Activated naive CD4-positive, alpha-beta T cell treated with anti-CD3 and anti-CD28 coated beads for 36 hours (primary cell): ENCODE measurements at regions not wholly inside any gene's neighbourhood (a gene's known extent, or its start where the extent isn't known, plus 50 kb on each side); places are given as distances from the start of the nearest gene placed in this dataset.

ENCODE experiments used
- CTCF ChIA-PET: fragments of 350-600 bp; sonication (Branson Sonifier 250); formaldehyde crosslinking; loops from one replicate; lab custom pipeline; 2021; ENCODE audit warnings: antibody characterized with exemption; lab: Charles Lee
- DNase-seq: peaks from one replicate; pipeline ENCODE4 v3.0.0-alpha.2; 2020
- H3K27ac Mint-ChIP-seq: one replicate; pipeline ENCODE4 v1.8.0; 2021; ENCODE audit warnings: mild to moderate bottlenecking, mixed read lengths
- H3K27me3 Mint-ChIP-seq: one replicate; pipeline ENCODE4 v1.8.0; 2021; ENCODE audit warnings: low read depth, mixed read lengths
- H3K36me3 Mint-ChIP-seq: one replicate; pipeline ENCODE4 v1.8.0; 2021; ENCODE audit warnings: low read depth, mixed read lengths
- H3K4me1 Mint-ChIP-seq: one replicate; pipeline ENCODE4 v1.8.0; 2021; ENCODE audit warnings: low read depth, mixed read lengths
- H3K4me3 Mint-ChIP-seq: one replicate; pipeline ENCODE4 v1.8.0; 2021; ENCODE audit warnings: mild to moderate bottlenecking, moderate library complexity, mixed read lengths
- H3K9me3 Mint-ChIP-seq: one replicate; pipeline ENCODE4 v1.8.0; 2021; ENCODE audit warnings: mixed read lengths
- intact Hi-C: fragments of 100-400 bp; cut with micrococcal nuclease; formaldehyde crosslinking; loops from one replicate; pipeline ENCODE4 v1.15.1; 2023

- Mint-ChIP-seq H3K27ac (no peak overlapping the region), H3K36me3 (no peaks in the 10 kb centered on the region), H3K27me3 (peaks cover 3% of the 10 kb centered on the region), H3K4me1 (no peaks in the 10 kb centered on the region), H3K4me3 (no peak overlapping the region), H3K9me3 (peaks cover 5% of the 10 kb centered on the region)
- CTCF ChIA-PET, result no interaction called here
- no peak for DNase-seq
- intact Hi-C loops, result no loop called here
Measured at GRCh38 chr2:153221506-153221905, 257.1 kb downstream of the RPRM start.

- no peak overlapping the region for H3K27ac Mint-ChIP-seq
- CTCF ChIA-PET, result no interaction called here
- intact Hi-C loops, result no loop called here
- no peaks in the 10 kb centered on the region for H3K36me3 Mint-ChIP-seq
- DNase-seq, result no peak
- H3K27me3 Mint-ChIP-seq, result peaks cover 3% of the 10 kb centered on the region
- H3K4me1 Mint-ChIP-seq, result no peaks in the 10 kb centered on the region
- H3K9me3 Mint-ChIP-seq, result peaks cover 5% of the 10 kb centered on the region
- H3K4me3 Mint-ChIP-seq, result no peak overlapping the region
Measured at GRCh38 chr2:153221087-153221486, 257.5 kb downstream of the RPRM start.

- Mint-ChIP-seq H3K4me1 (no peaks in the 10 kb centered on the region), H3K27ac (no peak overlapping the region), H3K27me3 (peaks cover 3% of the 10 kb centered on the region), H3K36me3 (no peaks in the 10 kb centered on the region), H3K9me3 (no peaks in the 10 kb centered on the region), H3K4me3 (no peak overlapping the region)
- no peak for DNase-seq
- intact Hi-C loops, result no loop called here
- CTCF ChIA-PET, result no interaction called here
Measured at GRCh38 chr2:153218851-153219250, 259.7 kb downstream of the RPRM start.

- no peak overlapping the region for H3K27ac Mint-ChIP-seq
Measured at GRCh38 chr2:153214337-153214736, 264.2 kb downstream of the RPRM start.

GRCh38 chr2:153213022-153213421 lies 265.5 kb downstream of the RPRM start:
- Mint-ChIP-seq H3K27ac (no peak overlapping the region), H3K4me1 (no peaks in the 10 kb centered on the region), H3K4me3 (no peak overlapping the region), H3K27me3 (no peaks in the 10 kb centered on the region), H3K36me3 (no peaks in the 10 kb centered on the region), H3K9me3 (no peaks in the 10 kb centered on the region)
- no peak for DNase-seq
- CTCF ChIA-PET, result no interaction called here
- intact Hi-C loops, result no loop called here

More at GRCh38 chr2:153214337-153214736, 264.2 kb downstream of the RPRM start:
- CTCF ChIA-PET, result no interaction called here
- no peak for DNase-seq
- no peaks in the 10 kb centered on the region for H3K36me3 Mint-ChIP-seq
- no peaks in the 10 kb centered on the region for H3K9me3 Mint-ChIP-seq
- no peaks in the 10 kb centered on the region for H3K27me3 Mint-ChIP-seq
- H3K4me3 Mint-ChIP-seq, result no peak overlapping the region
- H3K4me1 Mint-ChIP-seq, result no peaks in the 10 kb centered on the region
- intact Hi-C loops, result no loop called here

GRCh38 chr2:153197402-153198386 lies 280.9 kb downstream of the RPRM start:
- CTCF ChIA-PET, result no interaction called here
- H3K36me3 Mint-ChIP-seq, result no peaks in the 10 kb centered on the region
- no peak for DNase-seq
- no peaks in the 10 kb centered on the region for H3K27me3 Mint-ChIP-seq
- no peak overlapping the region for H3K27ac Mint-ChIP-seq
- no peak overlapping the region for H3K4me3 Mint-ChIP-seq
- intact Hi-C loops, result no loop called here
- no peaks in the 10 kb centered on the region for H3K4me1 Mint-ChIP-seq
- H3K9me3 Mint-ChIP-seq, result peaks cover 10% of the 10 kb centered on the region

- Mint-ChIP-seq H3K4me3 (no peak overlapping the region), H3K9me3 (peaks cover 10% of the 10 kb centered on the region), H3K4me1 (no peaks in the 10 kb centered on the region), H3K27me3 (no peaks in the 10 kb centered on the region), H3K36me3 (no peaks in the 10 kb centered on the region), H3K27ac (no peak overlapping the region)
- DNase-seq, result no peak
- intact Hi-C loops, result no loop called here
- CTCF ChIA-PET, result no interaction called here
Measured at GRCh38 chr2:153196378-153197058, 282.0 kb downstream of the RPRM start.

GRCh38 chr2:153195342-153195741 lies 283.2 kb downstream of the RPRM start:
- DNase-seq, result no peak
- Mint-ChIP-seq H3K4me1 (no peaks in the 10 kb centered on the region), H3K4me3 (no peak overlapping the region), H3K27me3 (no peaks in the 10 kb centered on the region), H3K36me3 (no peaks in the 10 kb centered on the region), H3K27ac (no peak overlapping the region), H3K9me3 (peaks cover 10% of the 10 kb centered on the region)
- intact Hi-C loops, result no loop called here
- CTCF ChIA-PET, result interaction anchor here (0.6 kb wide), 1 partner anchor 283 kb away, joined by 3 read pairs; the partner anchor contains the start of gene RPRM

GRCh38 chr2:153189091-153189888 lies 289.3 kb downstream of the RPRM start:
- Mint-ChIP-seq H3K4me3 (no peak overlapping the region), H3K27me3 (no peaks in the 10 kb centered on the region), H3K27ac (no peak overlapping the region), H3K36me3 (no peaks in the 10 kb centered on the region), H3K9me3 (peaks cover 16% of the 10 kb centered on the region), H3K4me1 (no peaks in the 10 kb centered on the region)
- no peak for DNase-seq
- CTCF ChIA-PET, result no interaction called here
- intact Hi-C loops, result no loop called here

- intact Hi-C loops, result no loop called here
- Mint-ChIP-seq H3K36me3 (no peaks in the 10 kb centered on the region), H3K4me3 (no peak overlapping the region), H3K9me3 (no peaks in the 10 kb centered on the region), H3K27me3 (no peaks in the 10 kb centered on the region), H3K4me1 (no peaks in the 10 kb centered on the region), H3K27ac (no peak overlapping the region)
- CTCF ChIA-PET, result no interaction called here
- no peak for DNase-seq
Measured at GRCh38 chr2:153179808-153180207, 298.8 kb downstream of the RPRM start.

GRCh38 chr2:153169609-153170008 lies 309.0 kb downstream of the RPRM start:
- no peaks in the 10 kb centered on the region for H3K4me1 Mint-ChIP-seq
- no peak overlapping the region for H3K27ac Mint-ChIP-seq
- intact Hi-C loops, result loop anchor here (10.0 kb wide), 1 partner anchor 1205 kb away; no protein-coding TSS in a partner anchor
- DNase-seq, result no peak
- H3K4me3 Mint-ChIP-seq, result no peak overlapping the region
- H3K9me3 Mint-ChIP-seq, result peaks cover 1% of the 10 kb centered on the region
- H3K27me3 Mint-ChIP-seq, result no peaks in the 10 kb centered on the region
- no peaks in the 10 kb centered on the region for H3K36me3 Mint-ChIP-seq
- CTCF ChIA-PET, result no interaction called here

- no peaks in the 10 kb centered on the region for H3K4me1 Mint-ChIP-seq
- H3K4me3 Mint-ChIP-seq, result no peak overlapping the region
- no peak for DNase-seq
- H3K36me3 Mint-ChIP-seq, result no peaks in the 10 kb centered on the region
- intact Hi-C loops, result loop anchor here (10.0 kb wide), 1 partner anchor 1210 kb away; no protein-coding TSS in a partner anchor
- no peaks in the 10 kb centered on the region for H3K9me3 Mint-ChIP-seq
- peaks cover 3% of the 10 kb centered on the region for H3K27me3 Mint-ChIP-seq
- no peak overlapping the region for H3K27ac Mint-ChIP-seq
- CTCF ChIA-PET, result no interaction called here
Measured at GRCh38 chr2:153165021-153165420, 313.5 kb downstream of the RPRM start.
